Stimulated activated CD8-positive, alpha-beta memory T cell treated with anti-CD3 and anti-CD28 coated beads, Interleukin-2, amount 100 ng/mL, for 48 hours (primary cell): ENCODE measurements at regions not wholly inside any gene's neighbourhood (a gene's known extent, or its start where the extent isn't known, plus 50 kb on each side); places are given as distances from the start of the nearest gene placed in this dataset.

Experiments used
- DNase-seq, 2 donors: peaks; one replicate each; pipeline ENCODE4 v3.0.0-alpha.2; 2020; ENCODE audit warnings: low read depth in 2 of 2

GRCh38 chr1:14440731-14441130 lies 157.8 kb upstream of the KAZN start:
- no peak for DNase-seq

DNA sequence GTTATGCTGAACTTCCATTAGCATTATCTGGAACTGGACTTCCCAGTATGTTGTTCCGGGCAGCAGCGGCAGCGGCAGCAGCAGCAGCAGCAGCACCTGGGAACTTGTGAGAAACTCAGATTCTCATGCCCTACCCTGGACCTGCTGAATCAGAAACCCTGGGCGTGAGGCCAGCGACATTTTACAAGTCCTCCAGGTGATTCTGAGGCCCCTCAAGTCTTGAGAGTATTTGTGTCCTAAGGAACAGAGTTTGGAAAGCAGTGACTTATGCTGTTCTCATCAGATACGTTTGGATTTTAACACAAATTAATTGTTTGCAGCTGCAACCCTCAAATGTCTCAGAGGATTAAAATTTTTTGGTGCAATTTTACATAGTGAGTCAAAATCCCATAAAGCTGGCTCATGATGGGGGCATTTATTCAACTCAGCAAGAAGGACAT lies 157.2 kb upstream of the KAZN start:
- DNase-seq: no peak

- DNase-seq: no peak
Measured at GRCh38 chr1:14442669-14443068, 155.8 kb upstream of the KAZN start.

DNA sequence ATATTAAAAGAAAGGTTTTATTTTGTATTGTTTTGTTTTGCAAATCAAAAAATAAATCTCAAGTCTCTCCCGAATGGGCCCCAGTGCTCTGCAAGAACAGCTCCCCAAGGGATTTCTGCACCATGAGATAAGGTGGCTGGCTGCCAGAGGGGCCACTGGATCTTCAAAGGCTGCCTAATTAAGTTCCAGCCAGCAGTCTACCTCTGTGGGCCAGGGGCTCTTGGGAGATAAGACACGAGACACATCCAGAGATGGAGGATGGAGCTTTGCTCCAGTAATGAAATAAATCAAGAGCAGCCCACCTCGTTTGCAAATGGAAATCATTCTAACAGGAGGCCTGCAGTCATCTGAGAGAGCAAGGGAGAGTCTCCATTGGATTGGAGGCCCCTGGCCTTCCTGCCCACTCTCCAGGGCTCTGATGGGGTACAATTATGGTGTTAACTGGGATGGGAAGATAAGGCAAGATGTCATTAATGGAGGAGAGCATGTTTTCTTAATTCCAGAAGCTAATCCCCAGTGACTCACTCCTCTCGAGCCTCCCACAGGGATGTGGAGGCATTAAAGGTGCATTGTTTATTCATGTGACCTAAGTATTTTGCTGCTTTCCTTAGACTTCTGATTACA lies 155.2 kb upstream of the KAZN start:
- no peak for DNase-seq

GRCh38 chr1:14451217-14451616 lies 147.3 kb upstream of the KAZN start:
- no peak for DNase-seq

DNA sequence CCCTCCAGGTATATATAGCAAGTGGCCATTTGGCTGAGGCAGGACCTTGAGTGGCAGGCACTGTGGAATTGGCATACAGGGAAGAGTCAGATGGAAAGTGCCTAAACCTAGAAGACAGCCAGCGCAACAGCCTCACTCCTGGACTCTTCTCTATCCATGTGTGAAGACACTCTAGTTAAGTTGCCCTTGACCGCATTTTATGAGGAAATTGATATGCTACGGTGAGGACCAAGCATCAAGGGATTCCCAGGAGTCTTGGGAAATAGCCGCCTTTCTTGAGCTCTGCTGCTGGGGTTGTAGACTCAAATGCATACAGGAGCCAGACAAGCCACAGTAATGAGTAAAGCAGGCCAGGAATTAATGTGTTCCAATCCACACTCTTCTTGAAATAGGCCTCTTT lies 145.9 kb upstream of the KAZN start:
- DNase-seq: no peak

DNA sequence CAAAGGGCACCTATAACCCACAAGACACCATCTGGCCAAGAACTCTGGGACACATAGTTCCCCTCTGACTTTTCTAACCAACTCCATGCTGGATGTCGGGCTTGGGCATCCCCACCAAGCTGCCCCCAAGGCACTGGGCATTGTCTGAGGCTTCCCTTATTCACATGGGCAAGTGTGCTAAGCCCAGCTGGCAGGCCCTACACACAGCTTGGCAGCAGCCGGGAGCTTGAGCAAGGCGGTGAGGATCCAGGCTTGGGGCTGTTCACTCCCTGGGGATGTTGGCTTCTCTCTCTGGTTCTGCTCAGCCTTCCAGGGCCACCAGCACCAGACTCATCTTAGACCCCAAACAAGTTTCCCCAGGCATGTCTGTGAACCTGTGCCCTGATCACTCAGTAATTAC lies 138.3 kb upstream of the KAZN start:
- no peak for DNase-seq

DNA sequence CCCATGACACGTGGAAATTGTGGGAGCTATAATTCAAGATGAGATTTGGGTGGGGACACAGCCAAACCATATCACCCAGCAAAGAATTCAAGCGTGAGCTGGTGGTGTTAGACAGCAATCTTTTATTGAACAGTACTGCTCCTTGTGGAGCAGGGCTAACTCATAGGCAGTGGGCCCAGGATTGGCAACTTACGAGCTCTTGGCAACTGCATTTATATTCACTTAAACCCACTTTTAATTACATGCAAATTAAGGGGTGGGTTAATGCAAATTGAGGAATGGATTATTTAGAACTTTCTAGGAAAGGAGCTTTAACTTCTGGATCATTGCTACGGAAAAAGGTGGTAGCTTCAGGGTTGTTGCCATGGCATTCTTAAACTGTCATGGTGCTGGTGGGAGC lies 135.6 kb upstream of the KAZN start:
- no peak for DNase-seq

- no peak for DNase-seq
Measured at GRCh38 chr1:14466006-14466405, 132.5 kb upstream of the KAZN start.

DNA sequence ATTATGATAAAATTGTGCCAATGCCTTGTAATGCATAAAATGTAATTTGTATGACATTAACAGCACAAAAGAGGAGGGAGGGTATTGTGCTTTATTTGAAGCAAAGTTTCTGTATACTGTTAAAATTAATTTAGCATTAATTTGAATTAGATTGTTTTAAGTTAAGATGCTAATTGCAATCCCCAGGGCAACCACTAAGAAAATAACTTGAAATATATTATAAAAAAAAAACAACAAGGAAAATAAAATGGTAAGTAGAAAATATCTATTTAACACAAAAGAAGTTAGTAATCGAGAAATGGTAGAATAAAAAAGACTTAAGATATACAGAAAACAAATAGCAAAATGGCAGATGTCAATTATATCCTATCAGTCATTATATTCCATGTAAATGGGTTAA lies 131.4 kb upstream of the KAZN start:
- no peak for DNase-seq

GRCh38 chr1:14468751-14469150 lies 129.7 kb upstream of the KAZN start:
- no peak for DNase-seq

DNA sequence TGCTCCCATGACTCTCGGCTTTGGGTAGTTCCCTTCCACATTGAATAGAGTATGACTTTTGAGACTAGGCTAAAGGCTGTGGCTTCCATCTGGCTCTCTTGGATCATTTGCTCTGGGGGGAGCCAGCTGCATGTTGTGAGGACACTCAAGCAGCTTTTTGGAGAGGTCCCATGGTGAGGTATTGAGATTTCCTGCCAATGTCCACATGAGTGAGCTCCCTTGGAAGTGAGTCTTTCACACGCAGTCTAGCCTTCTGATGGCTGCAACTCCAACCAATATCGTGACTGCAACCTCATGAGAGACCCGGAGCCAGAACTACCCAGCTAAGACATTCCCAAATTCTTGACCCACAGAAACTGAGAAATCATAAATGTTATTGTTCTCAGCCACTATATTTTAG lies 127.7 kb upstream of the KAZN start:
- DNase-seq: no peak

DNA sequence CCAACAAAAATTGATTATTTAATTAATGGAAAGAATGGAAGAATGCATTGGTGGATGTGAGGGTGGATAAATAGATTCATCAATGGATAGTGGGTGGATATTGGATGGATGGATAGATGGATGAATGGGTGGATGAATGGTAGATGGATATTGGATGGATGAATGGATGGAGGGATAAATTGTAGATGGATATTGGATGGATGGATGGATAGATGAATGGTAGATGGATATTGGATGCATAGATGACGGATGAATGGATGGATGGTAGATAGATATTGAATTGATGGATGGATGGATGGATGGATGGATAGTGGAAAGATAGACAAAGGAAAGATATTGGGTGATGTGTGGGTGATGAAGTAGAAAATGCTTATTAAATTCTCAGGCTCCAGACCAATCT lies 123.6 kb upstream of the KAZN start:
- no peak for DNase-seq

GRCh38 chr1:14476170-14476955 lies 122.1 kb upstream of the KAZN start:
- DNase-seq: no peak

GRCh38 chr1:14478120-14478519 lies 120.4 kb upstream of the KAZN start:
- DNase-seq: no peak

- DNase-seq: no peak
Measured at GRCh38 chr1:14479865-14480264, 118.6 kb upstream of the KAZN start.

- no peak for DNase-seq
Measured at GRCh38 chr1:14482784-14483450, 115.6 kb upstream of the KAZN start.

DNA sequence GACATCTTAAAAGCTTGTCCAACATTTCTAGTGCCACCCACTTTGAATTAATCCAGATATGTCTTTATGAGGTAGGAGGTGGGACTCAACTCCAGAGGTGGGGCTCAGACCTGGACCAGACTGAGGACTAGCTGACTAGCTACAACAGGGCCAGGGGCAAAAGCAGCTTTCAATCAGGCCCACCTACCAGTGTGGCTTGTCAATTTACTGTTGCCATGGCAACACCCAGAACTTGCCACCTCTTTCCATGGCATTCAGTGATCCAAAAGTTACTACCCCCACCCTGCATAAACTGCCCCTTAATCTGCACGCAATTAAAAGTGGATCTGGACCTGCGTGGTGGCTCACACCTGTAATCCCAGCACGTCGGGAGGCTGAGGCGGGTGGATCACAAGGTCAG lies 113.2 kb upstream of the KAZN start:
- no peak for DNase-seq

GRCh38 chr1:14486401-14487201 lies 111.9 kb upstream of the KAZN start:
- DNase-seq: no peak

DNA sequence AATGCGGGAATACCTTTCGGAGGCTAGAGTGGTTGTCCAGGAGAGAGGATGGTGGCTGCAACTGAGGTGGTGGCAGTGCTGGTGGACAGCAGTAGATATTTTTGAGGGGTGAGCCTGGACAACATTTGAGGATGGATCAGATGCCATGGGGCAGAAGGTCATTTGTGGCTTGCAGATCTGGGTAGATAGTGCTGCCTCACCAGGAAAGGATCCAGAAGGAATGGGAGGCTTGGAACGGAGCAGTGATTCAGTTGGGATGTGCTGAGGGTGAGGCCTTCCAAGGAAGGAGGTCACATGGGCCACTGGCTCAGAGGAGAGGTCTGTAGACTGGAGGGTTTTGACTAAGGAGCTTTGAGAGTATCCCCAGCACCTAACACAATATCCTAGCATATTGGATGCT lies 110.8 kb upstream of the KAZN start:
- DNase-seq: no peak

DNA sequence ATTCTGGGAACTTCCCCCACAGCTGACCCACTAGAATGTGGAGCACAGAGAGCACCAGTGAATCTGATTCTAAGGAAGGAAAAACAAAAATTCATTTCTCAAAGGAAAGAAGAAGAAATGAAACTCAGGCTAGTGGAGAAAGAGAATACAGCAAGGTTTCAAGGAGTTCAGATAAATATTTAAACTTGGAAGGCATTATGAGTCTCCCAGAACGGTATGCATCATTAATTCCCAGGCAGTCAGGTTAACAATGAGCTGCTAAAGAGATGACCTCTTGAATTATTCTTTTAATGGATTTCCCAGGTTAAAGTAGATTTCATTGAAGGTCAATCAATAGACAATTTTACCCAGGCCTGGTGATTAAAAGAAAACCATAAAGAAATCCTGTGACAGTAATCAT lies 103.6 kb upstream of the KAZN start:
- no peak for DNase-seq

- DNase-seq: no peak
Measured at GRCh38 chr1:14495381-14495780, 103.1 kb upstream of the KAZN start.
